NCI-H2171 (cell line): ENCODE measurements at regions not wholly inside any gene's neighbourhood (a gene's known extent, or its start where the extent isn't known, plus 50 kb on each side); places are given as distances from the start of the nearest gene placed in this dataset.
"Not testable (repeated sequence)": the region's sequence is repeated elsewhere in the genome, so short reads cannot be mapped to it uniquely, and the experiment has no call there.

ENCODE experiments used
- DNase-seq: peaks from one replicate; lab custom pipeline; 2025; lab: John Stamatoyannopoulos, UW

- no peak for DNase-seq
These were observed 52.2 kb upstream of the MKI67 start for GRCh38 chr10:128178302-128178958.

- DNase-seq: no peak
These were observed 54.6 kb upstream of the MKI67 start for GRCh38 chr10:128180843-128181242.

DNA sequence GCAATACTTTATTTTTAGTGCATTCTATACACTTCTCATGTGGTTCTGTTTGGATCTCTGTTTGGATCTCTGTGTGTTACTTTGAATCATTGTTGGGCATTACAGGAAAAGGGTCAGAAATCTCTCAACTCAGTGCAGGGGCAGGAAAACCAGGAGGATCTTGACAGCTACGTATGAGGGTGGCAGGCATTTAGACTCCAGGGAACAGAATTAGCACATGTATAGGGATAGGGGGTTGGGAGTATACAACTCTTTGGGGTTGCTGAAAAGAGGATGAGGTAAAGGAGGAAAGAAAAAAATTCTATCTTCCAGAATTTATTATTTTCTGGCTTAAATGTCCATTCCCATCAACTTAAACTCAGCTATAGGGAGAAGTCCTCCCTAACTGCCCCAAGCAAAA lies 59.4 kb upstream of the MKI67 start:
- no peak for DNase-seq

- DNase-seq: no peak
These were observed 61.0 kb upstream of the MKI67 start for GRCh38 chr10:128186959-128187787.

- DNase-seq: no peak
These were observed 61.6 kb upstream of the MKI67 start for GRCh38 chr10:128187788-128188185.

DNA sequence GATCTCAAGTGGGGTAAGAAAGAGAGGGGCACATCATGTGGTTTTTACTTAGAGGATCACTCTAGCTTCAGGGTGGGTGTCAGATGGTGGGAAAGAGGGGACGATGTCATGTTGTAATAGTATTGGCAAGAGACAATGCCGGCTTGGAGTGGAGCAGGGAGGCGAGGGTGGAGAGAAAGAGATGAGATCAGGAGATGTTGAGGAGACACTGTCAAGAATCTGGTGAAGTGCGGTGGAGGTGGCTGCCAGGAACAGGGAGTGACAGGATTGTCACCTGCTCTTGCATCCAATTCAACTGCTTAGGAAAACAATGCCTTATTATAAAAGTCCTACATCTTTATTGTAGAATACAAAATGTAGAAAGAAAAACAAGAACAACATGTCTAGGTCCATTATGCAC lies 63.0 kb upstream of the MKI67 start:
- no peak for DNase-seq

GRCh38 chr10:128191847-128192246 lies 65.6 kb upstream of the MKI67 start:
- DNase-seq: no peak

GRCh38 chr10:128201826-128202225 lies 75.6 kb upstream of the MKI67 start:
- DNase-seq: not testable (repeated sequence)

- DNase-seq: no peak
These were observed 76.8 kb upstream of the MKI67 start for GRCh38 chr10:128203028-128203427.

GRCh38 chr10:128205591-128205990 lies 79.4 kb upstream of the MKI67 start:
- DNase-seq: not testable (repeated sequence)

GRCh38 chr10:128206676-128207075 lies 80.5 kb upstream of the MKI67 start:
- no peak for DNase-seq

DNA sequence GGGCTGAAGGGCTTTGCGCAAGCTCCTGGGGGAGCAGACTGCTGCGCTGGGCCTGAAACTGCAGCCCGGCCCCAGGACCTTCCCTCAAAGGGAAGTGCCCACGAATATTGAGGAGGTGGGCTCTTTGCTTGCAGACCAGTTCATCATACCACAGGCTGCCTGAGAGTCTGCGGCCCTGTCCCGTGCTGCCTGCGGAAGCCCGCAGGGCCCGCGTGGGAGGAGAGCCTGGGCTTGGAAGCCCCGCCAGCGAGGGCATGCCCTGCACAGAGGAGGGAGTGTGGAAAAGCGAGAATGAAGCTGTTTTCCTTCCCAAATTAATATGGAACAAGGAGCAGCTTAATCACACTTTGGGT lies 83.6 kb upstream of the MKI67 start:
- no peak for DNase-seq

DNA sequence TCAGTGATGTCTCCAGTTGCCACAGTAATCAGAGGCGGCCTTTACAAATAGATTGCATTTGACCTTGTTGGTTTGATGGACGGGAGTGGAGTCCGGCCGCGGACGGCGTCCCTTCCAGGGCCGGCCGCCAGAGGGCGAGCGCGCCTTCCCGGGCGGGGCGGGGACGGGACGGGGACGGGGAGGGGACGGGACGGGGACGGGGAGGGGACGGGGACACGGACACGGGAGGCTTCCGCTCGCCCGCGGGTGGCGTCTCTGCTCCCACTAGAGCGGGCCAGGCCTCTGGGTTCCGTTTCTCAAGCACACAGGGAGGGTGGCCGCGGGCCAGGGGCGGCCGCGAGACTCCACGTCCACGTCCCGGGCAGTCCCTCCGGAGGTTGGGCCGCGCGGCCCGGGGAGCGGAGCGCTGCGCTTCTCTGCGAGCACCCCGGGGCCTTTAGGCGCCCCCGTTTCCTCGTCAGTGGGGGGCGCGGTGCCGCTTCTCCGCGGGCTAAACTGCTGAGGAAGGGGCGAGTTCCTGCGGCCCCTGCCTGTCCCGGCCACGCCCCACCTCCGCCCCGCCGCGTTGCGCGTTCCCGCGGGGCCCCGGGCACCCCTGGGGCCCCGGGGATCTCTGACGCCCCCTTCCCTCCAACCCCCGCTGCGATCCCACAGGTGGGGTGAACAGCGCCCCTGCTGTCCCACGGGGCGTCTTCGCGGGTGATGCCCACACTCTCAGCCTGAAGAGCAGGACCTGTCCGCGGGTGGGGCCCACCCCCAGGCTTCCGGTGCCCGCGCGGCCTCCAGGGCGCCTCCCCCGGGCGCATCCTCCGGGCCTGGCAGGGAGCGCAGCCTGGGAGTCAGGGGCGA lies 84.2 kb upstream of the MKI67 start:
- DNase-seq: peak; percentile 7

DNA sequence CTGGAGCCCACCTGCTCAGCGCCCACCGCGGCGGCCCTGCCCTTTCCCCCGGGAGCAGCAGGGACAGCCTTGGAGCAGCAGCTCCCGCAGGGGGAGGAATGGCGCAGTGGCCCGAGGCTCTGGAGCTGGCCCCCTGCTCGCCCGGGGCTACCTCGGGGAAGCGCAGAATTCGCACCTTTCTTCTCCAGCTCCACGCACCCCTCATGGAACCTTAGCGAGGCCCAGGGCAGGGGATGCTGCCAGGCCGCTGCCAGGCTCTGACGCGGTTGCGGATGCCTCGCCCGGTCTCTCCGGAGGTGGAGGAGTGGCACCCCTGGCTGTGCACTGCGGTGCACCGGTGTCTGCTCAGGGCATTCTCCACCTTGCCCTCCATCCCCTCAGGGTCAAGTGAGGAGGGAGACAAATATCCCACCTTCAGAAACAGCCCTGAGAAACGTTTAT lies 84.9 kb upstream of the MKI67 start:
- DNase-seq: no peak

- peak; percentile 59 for DNase-seq
These were observed 85.9 kb upstream of the MKI67 start for GRCh38 chr10:128211953-128212727.

DNA sequence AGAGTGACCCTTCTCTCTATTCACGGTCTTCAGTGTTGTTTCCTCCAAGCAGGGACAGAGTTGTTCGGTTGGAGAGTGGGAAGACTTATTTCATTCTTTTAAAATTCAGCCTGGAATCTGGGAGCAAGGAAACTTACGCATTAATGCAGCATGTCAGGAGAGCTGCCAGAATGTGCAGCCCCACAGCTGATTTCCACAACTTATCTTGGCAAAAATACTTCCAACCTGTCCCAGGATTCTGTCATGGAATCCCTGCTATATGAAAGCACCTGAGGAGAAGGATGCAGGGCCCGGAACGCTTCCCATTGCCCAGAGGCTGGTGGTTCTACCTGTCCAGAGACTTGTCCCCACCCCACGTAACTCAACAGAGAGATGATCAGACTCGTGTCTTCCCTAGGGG lies 86.9 kb upstream of the MKI67 start:
- DNase-seq: no peak

DNA sequence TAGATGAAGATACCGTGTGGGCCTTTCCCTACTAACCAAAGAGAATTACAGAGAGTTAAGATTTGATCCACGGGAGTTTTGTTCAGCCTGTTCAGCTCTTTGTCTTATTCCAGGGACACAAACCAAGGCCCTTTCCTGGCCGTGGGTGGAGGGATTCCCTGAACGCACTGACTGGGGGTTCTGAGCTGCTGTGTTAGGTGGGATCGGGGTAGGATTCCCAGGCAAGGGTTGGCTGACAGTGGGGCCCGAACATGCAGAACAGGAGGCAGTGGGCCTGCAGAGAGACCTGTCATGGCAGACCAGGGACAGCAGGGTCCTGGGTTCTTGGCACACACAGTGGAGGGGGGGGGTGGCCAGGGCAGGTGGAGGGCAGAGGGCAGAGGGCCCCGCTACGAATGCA lies 89.5 kb upstream of the MKI67 start:
- DNase-seq: no peak

- DNase-seq: no peak
These were observed 90.9 kb upstream of the MKI67 start for GRCh38 chr10:128217136-128217535.

DNA sequence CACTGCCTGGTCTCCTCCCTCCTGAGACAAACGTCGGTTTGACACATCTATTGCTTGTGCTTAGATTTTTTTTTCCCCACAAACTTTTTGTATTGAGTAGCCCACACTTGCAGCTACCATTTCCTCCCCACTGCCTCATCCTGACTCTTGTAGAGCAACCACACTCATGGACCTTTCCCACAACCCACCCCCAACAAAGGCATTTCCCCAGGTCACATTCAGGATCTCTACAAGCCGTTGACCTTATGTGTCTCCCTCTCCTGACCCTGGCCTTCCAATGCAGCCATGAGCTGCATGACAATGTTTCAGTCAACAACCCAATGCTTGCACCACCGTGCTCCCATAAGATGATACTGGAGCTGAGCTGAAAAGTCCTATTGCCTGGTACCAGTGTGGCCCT lies 91.9 kb upstream of the MKI67 start:
- DNase-seq: no peak

DNA sequence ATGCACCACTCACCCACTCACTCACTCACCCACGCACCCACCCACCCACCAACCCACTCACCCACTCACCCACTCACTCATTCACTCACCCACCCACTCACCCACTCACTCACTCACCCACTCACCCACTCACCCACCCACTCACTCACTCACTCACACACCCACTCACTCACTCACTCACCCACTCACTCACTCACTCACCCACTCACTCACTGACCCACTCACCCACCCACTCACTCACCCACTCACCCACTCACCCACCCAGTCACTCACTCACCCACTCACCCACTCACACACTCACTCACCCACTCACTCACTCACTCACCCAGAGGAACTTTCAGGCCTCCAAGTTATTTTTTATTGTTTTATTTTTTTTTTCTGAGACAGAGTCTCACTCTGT lies 93.1 kb upstream of the MKI67 start:
- DNase-seq: no peak

DNA sequence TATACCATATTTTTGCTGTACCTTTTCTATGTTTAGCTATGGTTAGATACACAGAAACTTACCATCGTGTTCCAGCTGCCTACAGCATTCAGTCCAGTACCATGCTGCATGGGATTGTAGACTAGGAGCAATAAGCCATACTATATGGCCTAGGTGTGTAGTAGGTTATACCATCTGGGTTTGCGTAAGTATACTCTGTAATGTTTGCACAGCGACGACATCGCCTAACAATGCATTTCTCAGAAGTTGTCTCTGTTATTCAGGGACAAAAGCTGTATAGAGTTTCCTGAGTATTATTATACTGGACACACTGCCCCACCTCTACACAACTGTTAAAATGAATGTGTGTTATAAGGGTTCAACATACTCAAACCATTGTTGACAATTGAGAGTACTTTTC lies 93.8 kb upstream of the MKI67 start:
- no peak for DNase-seq

DNA sequence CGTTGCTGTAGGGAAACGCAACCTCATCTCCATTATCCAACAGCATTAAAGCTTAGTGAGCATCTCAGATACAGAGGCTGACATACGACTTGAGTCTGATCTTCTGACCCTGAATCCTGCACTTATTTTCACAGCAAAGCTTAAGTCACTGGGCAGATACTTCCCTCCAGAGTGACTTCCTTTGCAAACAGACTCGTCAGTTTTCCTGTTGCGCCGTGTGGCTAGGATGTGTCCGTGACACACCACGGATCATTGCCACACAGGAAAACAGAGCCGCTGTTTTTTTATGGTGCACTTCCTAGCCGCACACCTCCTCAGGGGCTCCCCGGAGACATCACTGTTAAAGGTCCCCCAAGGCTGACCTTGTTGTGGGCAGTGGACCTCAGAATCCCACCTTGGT lies 94.9 kb upstream of the MKI67 start:
- no peak for DNase-seq
